GM21367 (cell line): ENCODE measurements at regions not wholly inside any gene's neighbourhood (a gene's known extent, or its start where the extent isn't known, plus 50 kb on each side); places are given as distances from the start of the nearest gene placed in this dataset.
"Not testable (repeated sequence)": the region's sequence is repeated elsewhere in the genome, so short reads cannot be mapped to it uniquely, and the experiment has no call there.

ENCODE experiments used
- ATAC-seq: cut with Tn5 transposase; IDR thresholded peaks from one replicate; pipeline ENCODE4 v1.9.1; 2021; ENCODE audit not compliant: unreplicated experiment

DNA sequence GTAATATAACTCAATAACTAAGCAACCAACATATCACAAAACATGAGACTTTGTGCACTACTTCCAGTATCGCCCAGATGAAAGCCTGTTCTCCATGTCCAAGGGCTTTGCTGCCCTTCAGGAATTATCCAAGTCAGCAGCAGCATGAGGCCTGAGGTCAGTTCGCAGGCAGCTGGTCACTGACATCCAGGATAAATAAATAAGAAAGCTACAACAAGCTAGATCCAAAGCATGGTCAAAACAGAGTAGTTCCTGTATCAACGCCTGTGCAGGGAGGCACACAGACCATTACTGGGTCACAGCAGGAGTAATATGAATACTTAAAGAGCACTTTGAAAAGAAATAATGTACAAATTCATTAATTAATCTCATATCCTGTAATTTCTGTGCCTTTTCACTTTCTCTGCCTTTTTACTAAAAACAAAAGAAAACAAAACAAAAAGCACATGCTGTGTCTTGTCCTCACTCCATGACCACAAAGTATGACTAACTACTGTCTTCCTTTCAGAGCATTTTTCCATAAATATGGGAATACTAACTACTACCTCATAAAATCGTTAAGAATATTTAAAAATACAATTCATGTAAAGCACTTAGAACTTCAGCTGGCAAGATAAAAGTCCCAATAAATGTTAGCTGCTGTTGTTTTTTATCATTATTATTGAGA is 374.9 kb upstream of the IRAK1BP1 start:
- ATAC-seq, result no peak

DNA sequence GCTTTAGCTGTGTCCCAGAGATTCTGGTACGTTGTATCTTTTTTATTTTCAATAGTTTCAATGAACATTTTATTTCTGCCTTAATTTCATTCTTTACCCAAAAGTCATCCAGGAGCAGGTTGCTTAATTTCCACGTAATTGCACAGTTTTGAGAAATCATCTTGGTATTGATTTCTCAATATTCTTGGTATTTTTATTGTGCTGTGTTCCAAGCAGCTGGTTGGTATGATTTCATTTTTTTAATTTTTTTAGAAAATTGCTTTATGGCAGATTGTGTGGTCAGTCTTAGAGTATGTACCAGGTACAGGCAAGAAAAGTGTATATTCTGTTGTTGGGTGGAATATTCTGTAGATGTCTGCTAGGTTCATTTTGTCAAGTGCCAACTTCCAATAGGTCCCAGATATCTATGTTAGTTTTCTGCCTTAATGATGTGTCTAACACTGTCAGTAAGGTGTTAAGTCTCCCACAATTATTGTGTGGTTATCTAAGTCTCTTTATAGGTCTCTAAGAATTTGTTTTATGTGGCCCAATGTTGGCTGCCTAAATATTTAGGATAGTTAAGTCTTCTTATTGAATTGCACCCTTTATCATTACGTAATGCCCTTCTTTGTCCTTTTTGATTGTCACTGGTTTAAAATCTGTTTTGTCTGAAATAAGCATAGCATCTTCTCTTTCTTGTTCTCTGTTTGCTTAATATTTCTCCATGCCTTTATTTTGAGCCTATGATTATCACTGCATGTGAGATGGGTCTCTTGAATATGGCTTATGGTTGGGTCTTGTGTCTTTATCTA is 366.9 kb upstream of the IRAK1BP1 start:
- ATAC-seq, result no peak

DNA sequence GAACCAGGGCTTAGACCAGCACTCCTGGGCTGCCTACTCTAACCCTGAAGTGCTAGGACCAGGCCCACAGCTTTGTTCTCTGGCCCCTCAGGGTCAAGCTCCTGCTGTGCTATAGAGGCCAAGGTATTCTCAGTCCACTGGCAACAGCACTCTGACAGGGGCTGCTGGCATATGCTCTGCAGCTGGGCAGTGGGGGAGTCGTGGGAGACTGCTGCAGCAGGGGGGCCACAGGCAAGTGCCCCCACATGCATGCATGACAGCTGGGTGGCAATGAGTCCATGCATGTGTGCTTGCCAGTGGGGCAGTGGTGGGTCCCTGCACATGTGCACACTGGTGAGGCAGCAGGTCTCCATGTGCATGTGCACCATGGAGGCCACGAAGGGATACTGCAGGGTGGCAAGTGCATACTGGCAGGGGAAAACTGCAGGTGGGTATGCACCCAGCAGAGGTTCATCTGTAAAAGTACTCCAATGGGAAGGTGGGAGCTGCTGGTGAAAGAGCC is 364.9 kb upstream of the IRAK1BP1 start:
- ATAC-seq, result no peak

DNA sequence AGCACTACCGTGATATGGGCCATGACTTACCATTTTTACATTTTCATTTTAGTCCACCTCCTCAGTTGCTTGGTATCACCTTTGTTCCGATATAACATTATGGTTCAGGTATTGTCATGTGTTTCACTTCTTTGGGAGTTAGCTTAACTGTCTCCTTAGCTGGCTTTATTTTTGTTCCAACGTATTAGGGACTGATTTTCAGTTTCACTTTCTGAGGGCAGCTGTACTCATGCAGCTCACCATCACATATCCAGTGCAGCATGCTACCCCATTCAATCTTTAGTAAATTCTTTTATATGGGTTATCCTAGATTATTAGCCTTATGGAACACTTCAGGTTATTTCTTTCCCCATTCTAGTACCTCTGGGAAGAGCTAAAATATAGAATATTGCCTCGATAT is 362.2 kb upstream of the IRAK1BP1 start:
- no peak for ATAC-seq

DNA sequence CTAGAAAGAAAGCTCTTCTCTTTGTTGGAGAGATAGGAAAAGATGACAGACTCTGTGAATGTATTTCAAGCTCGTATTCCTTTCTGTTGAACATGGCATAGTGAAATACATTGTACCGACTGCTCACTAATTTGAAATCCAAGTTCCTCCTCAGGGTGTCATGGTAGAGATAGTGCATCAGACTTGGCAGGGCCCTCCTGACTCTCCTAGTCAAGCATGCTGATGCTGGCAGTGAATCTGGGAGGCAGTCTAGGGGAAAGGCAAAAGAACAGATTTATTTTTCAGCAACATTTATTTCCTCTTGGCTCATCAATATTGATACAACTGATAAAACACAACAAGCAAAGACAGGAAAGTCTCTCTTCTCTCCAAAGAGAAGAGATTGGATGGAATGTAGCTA is 356.3 kb upstream of the IRAK1BP1 start:
- no peak for ATAC-seq

DNA sequence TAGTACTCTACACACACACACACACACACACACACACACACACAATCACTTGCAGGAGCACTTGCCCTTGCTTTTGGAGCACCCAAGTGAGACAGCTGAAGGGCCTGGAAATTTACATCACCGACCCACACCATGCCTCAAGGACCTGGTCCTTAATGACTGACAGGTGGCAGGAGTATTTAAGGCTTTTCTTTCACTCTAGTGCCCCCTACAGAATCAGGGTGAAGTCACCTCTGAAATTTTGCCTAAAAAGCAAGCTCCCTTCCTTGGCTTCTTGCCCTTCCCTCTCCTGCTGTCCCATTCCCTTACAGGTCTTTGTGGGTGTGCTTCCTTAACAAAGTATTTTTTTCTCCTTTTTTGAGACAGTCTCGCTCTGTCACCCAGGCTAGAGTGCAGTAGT is 353.5 kb upstream of the IRAK1BP1 start:
- ATAC-seq, result no peak

DNA sequence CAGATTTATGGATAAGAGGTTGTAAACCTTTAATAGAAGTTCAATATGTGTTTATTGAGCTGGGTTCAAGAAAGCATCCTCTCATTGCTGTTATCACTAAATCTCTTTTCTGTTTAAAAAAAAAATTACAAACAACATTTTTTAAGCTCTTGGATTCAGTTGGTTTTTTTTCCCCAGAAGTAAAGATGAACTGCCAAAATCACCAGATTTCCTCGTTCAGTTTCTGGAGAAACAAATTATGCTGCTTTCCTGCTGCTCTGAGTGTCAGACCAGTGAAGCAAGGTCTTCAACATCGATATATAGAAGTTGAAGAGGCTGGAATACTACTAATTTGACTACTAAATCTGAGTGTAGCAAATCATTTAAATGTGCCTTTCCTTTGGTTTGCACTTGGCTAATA is 352.1 kb upstream of the IRAK1BP1 start:
- ATAC-seq, result no peak

DNA sequence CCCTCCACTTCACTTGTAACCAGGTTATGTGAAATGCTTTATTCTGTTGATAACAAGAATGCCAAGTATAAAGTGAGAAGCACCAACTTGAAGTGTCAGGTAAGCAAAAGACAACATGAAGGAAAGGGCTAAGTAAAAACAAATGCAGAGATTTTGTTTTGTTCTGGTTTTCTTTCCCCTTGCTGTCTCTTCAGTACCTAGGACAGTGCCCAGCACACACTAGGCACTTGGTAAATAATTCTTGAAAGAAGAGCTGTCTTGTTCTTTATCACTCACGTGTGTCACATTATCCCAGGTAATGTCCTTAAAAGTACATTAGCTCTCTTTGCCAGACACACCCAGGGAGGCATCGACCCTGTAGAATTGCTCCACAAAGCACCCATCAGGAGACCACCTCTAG is 350.0 kb upstream of the IRAK1BP1 start:
- no peak for ATAC-seq

DNA sequence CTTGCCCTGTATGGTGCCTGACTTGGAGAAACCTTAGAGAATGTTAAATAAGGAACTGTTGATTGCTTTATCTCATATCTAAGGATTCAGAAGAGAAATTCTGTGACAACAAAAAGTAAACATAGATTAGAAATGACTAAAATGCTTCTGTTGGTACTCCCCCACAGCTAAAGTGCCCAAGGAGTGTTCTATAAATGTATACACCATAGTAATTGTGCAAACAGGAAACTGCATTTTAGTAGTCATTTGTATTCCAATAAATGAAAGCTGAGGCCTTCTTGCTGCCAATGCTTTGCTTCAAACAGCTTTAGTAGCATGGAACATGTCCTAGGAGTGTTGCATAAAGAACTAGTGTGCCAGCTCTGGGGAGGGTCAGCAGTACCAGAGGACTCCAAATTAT is 343.7 kb upstream of the IRAK1BP1 start:
- ATAC-seq, result no peak

DNA sequence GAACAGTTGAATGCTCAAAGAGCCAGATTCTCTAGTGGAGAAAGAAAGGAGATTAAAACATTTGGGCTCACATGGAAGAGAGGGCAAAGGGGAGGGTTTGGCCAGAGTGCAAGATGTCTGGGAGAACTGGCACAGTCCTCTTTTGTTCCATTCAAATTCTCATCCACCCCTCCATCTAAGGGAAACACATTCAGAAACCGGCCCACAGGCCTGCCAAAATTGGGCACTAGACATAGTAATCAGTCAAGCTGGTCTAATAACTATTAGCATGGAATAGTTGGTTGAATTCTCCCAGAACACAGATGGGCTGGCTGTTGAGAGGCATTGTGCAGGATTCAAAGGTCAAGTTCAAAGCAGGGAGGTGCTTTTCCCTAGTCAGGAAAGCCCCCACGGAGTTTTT is 341.4 kb upstream of the IRAK1BP1 start:
- ATAC-seq, result no peak

DNA sequence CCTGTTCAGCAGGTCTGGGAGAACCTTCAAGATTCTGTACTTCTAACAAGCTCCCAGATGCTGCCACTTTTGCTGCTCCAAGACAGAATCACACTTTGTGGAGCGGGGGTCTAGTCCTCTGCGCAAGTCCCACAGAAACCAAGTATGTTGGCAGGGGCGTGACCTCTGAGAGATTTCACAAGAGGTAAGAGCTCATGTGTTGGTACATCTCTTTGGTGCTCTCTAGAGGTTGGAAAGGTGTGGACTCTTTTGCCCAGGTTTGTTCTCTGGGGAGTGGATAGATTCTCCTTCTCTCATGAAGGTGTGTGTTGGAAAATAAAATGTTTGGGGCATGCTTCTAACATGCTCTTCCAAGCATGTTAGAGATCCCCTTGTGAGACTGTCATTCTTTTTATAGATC is 340.9 kb upstream of the IRAK1BP1 start:
- no peak for ATAC-seq

DNA sequence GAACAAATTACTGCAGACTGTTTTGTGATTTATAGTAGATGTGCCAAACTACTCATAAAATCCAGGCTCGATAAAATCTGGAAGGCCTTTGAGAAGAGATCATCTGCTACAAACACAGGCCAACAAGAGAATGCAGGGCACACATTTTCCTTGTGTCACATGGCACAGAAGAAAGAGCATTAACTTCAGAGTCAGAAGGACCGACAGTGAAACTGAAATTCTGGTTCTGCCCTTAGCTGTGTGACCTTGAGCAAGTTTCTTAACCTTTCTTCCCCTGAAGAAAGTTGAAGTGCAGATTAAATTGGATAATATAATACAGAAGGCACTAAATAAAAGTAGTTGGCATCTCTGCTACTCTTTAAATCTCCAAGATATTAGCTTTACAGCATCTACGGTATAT is 338.4 kb upstream of the IRAK1BP1 start:
- no peak for ATAC-seq

DNA sequence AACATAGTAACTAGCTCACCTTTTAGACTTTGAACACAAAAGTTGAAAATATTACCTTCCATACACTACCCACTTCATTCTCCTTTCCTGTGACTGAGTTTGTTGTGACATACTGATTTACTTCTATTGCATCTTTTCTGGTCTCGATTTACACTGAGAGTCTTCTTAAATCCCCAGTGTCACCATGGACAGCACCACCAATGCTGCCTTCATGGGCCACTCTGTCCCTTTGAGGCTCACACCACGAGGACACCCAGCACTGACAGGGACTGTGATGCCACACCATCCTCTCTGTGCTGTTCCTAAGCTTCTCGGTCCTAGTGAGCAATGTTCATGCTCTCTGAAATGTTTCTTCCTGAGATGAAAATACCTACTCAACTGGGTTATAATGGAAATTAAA is 337.1 kb upstream of the IRAK1BP1 start:
- no peak for ATAC-seq

DNA sequence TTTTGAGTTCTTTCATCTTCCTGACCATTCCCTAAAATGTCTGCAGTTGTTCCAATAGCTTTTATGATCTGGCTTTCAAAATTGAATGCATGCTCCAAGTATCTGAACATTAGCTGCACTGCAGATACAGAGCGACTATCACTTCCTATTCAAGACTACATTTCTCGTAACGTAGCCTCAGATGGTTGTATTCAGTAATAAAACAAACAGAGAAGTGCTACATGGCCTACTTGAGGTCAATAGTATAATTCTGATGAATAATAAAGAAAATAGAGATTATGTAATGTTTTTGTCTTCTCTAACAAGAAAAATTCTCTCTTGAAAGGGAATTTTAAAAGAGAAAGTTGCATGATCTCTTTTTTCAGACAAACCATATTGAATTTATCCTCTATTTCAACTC is 333.9 kb upstream of the IRAK1BP1 start:
- no peak for ATAC-seq

DNA sequence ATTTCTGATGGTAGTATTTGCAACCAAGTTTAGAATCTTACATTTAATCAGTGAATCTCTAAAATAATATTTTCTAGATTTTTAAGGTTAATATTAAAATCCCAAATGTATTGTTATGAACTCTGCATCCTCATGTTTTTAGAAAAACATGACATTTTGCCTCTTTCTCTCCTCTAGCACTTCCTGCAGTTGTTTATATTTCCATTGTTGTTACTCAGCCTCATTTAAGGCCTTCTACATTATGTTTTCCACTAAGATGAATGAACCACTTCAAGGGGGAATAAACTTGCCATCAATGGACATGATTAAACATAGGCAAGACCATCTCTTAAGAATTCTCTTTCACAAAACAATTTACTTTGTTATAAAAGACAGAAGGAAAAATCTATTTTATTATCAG is 333.5 kb upstream of the IRAK1BP1 start:
- no peak for ATAC-seq

DNA sequence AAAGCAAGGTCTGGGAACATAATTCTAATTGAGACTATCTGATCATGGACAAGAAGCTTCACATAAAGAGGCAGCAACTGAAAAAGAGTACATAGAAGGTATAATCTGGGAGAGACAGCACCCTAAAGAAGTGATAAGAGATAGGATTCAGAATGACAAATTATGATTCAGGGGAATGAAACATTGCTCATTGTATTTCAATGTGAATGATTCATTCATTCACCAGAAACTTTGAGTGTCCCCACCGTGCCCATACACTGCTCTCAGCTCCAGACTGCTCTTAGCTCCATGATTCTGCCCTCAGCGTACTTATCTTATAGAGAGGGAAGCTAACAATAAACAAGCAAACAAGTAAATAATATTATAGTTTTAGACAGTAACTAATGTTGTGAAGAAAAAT is 329.3 kb upstream of the IRAK1BP1 start:
- no peak for ATAC-seq

DNA sequence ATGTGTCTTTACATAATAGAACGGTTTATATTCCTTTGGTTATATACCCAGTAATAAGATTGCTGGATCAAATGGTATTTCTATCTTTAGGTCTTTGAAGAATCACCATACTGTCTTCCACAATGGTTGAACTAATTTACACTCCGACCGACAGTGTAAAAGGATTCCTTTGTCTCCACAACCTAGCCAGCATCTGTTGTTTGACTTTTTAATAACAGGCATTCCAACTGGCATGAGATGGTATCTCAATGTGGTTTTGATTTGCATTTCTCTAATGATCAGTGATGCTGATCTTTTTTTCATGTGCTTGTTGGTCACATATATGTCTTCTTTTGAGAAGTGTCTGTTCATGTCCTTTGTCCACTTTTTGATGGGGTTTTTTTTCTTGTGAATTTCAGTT is 319.7 kb upstream of the IRAK1BP1 start:
- not testable (repeated sequence) for ATAC-seq

DNA sequence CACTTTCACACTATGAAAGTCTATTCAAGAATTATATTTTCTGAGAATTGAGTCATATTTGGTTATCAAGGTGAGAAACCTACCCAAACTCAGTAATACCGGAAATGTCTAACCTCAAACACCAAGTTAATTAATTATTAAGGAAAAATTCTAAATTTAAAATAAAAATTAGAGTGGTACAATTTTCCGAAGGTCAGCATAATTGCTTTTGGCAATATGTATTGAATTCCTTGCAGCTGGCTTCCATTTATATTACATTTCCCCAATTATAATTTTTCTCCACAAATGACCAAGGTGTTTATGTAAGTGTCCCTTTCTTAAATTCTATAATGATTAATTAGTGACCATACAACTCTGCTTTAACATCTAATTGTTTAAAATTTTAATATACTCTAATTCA is 316.0 kb upstream of the IRAK1BP1 start:
- ATAC-seq, result no peak

DNA sequence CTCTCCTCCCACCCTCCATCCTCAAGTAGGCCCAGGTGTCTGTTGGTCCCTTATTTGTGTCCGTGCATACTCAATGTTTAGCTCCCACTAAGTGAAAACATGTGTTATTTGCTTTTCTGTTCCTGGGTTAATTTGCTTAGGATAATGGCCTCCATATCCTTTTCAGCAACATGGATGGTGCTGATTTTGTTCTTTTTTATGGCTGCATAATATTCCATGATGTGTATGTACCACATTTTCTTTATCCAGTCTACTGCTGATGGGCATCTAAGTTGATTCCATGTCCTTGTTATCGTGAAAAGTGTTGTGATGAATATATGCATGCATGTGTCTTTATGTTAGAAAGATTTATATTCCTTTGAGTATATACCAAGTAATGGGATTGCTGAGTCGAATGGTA is 314.9 kb upstream of the IRAK1BP1 start:
- no peak for ATAC-seq

DNA sequence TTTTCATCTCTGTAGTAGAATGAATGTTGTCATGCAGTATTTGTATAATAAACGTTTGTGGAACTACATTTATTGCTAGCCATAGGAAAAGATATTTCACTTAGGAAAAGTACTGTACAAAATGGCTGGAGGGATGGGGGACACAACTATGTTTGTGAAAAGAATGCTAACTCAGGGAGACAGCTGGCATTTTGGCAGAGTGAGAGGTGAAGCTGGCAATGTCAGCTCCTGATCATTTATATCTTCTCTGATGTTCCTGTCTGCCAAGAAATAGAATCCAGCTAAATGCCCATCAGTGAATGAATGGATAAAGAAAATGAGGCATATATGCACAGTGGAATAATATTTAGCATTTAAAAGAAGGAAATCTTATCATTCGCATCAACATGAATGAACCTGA is 313.0 kb upstream of the IRAK1BP1 start:
- ATAC-seq, result no peak

DNA sequence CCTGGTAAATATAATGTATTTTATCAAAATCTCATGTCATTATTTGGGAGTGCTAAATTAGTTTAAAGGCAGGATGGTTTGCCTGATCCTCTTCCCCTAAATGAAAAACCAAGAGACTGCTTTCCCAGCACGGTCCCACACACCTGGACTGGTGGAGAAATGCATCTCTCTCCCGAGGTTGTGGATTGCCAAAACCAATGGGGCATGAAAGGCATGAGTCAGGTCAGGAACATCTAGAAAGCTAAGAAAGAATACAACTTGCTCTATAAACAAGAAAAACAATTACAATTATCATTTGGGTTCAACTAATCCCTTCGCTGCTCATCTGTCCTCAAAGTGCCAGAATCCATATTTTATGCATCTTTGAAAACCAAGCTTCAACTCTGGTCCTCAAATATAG is 308.3 kb upstream of the IRAK1BP1 start:
- no peak for ATAC-seq

DNA sequence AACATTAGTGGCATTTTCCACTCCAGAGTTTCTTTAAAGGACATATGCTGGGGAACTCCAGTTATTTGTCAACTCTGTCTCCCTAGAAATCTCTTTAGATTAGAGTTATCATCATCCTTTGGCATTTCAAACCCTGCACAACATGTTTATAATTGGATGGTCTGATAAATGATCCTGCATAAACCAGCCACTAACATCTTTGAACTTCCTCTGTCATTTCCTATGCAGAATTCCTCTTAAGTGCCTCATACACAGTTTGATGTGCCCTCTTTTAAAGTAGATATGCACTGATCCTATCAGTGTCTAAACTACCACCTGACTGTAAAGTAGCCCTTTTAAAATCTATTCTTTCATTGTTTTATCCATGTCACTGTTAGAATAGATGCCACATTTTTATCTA is 306.3 kb upstream of the IRAK1BP1 start:
- ATAC-seq, result no peak

DNA sequence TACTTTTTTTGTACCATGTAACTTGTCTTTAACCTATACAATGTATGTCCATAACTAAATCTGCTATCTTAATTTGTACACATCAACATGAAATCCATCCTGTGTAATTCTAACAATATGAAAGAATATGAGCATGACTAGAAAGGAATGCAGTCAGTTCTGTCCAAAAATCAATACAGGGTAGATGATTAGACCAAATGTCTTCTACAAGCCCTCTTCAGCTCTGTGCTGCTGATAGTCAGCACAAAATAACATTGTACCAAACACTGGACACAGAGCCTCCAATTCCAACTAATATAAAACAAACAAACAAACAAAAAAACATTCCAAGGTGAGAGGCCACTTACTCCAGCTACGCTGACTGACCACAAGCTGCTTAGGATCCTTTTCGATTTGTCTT is 301.4 kb upstream of the IRAK1BP1 start:
- no peak for ATAC-seq
